Colonic mucosa (tissue), 4 donors: ENCODE measurements at regions not wholly inside any gene's neighbourhood (a gene's known extent, or its start where the extent isn't known, plus 50 kb on each side); places are given as distances from the start of the nearest gene placed in this dataset.

Experiments used
- DNase-seq: peaks from one replicate; pipeline ENCODE4 v3.0.0-alpha.2; 2020
- H3K27ac ChIP-seq: fragments of 200-600 bp; one replicate; pipeline ENCODE4 v1.8.0; 2021
- H3K27me3 ChIP-seq: fragments of 200-600 bp; one replicate; pipeline ENCODE4 v1.8.0; 2021
- H3K36me3 ChIP-seq: fragments of 200-600 bp; one replicate; pipeline ENCODE4 v1.8.0; 2021
- H3K4me1 ChIP-seq: fragments of 200-600 bp; one replicate; pipeline ENCODE4 v1.8.0; 2021; ENCODE audit warnings: mild to moderate bottlenecking
- H3K4me3 ChIP-seq: fragments of 200-600 bp; one replicate; pipeline ENCODE4 v1.8.0; 2021
- H3K9ac ChIP-seq, 2 donors: one replicate each; pipeline ENCODE4 v1.7.0; 2013; ENCODE audit warnings: control low read depth in 2 of 2, low read depth in 2 of 2, low read length in 2 of 2
- H3K9me3 ChIP-seq: fragments of 200-600 bp; one replicate; pipeline ENCODE4 v1.8.0; 2021
- intact Hi-C: fragments of 100-400 bp; cut with DNase I; formaldehyde crosslinking; loops from one replicate; pipeline ENCODE4 v1.14.1; 2022
- TF ChIP-seq, protein P1 (sequence below): fragments of 200-600 bp; IDR thresholded peaks from one replicate; pipeline ENCODE4 v1.8.0; 2022; ENCODE audit warnings: antibody characterized with exemption, mild to moderate bottlenecking
- donor health status: healthy.
- donor health status: DM: no; HTN: no; CAD: no.
- donor health status: DM: no; HTN: no; CAD: no.

- TF ChIP-seq, protein P1, sequence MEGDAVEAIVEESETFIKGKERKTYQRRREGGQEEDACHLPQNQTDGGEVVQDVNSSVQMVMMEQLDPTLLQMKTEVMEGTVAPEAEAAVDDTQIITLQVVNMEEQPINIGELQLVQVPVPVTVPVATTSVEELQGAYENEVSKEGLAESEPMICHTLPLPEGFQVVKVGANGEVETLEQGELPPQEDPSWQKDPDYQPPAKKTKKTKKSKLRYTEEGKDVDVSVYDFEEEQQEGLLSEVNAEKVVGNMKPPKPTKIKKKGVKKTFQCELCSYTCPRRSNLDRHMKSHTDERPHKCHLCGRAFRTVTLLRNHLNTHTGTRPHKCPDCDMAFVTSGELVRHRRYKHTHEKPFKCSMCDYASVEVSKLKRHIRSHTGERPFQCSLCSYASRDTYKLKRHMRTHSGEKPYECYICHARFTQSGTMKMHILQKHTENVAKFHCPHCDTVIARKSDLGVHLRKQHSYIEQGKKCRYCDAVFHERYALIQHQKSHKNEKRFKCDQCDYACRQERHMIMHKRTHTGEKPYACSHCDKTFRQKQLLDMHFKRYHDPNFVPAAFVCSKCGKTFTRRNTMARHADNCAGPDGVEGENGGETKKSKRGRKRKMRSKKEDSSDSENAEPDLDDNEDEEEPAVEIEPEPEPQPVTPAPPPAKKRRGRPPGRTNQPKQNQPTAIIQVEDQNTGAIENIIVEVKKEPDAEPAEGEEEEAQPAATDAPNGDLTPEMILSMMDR, result no peak
- Histone ChIP-seq H3K4me1 (no peaks in the 10 kb centered on the region), H3K27ac (no peak overlapping the region), H3K9ac (no peak overlapping the region), H3K9me3 (no peaks in the 10 kb centered on the region), H3K27me3 (no peaks in the 10 kb centered on the region), H3K36me3 (no peaks in the 10 kb centered on the region), H3K4me3 (no peak overlapping the region)
- intact Hi-C loops, result no loop called here
- no peak for DNase-seq
Observed at GRCh38 chr1:4951601-4952000, 297.2 kb downstream of the AJAP1 start.

DNA sequence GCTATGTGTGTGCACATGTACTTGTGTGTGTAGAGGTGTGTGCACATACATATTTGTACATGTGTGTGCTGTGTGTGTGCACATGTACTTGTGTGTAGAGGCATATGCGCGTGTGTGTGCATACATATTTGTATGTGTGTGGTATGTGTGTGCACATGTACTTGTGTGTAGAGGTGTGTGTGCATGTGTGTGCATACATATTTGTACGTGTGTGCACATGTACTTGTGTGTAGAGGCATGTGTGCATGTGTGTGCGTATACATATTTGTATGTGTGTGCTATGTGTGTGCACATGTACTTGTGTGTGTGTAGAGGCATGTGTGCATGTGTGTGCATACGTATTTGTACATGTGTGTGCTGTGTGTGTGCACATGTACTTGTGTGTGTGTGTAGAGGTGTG lies 291.9 kb downstream of the AJAP1 start:
- intact Hi-C loops, result no loop called here
- Histone ChIP-seq H3K4me3 (no peak overlapping the region), H3K9ac (no peak overlapping the region), H3K36me3 (no peaks in the 10 kb centered on the region), H3K27ac (no peak overlapping the region), H3K4me1 (no peaks in the 10 kb centered on the region), H3K9me3 (no peaks in the 10 kb centered on the region), H3K27me3 (no peaks in the 10 kb centered on the region)
- DNase-seq, result no peak
- TF ChIP-seq, protein P1, result no peak

DNA sequence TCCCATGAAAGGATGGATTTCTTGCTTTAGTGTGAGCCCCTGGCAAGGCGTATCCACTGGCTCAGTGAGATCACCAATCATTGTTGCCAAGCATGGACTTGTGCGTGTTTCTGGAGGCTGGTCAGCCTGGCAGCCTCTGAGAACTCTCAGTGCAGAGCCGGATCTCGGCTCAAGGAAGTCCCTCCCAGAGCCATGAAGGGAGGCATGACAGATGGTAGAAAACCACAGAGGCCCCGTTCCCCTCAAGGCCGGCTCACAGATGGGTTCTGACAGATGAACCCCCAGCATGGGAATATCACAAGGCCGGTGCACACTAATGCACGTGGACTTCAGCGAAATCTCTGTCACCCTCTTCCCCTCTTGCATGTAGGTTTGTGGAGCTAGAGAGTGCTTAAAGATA lies 290.5 kb downstream of the AJAP1 start:
- H3K36me3 ChIP-seq, result no peaks in the 10 kb centered on the region
- no peaks in the 10 kb centered on the region for H3K4me1 ChIP-seq
- H3K27ac ChIP-seq, result no peak overlapping the region
- H3K4me3 ChIP-seq, result no peak overlapping the region
- intact Hi-C loops, result no loop called here
- DNase-seq, result no peak
- no peak overlapping the region for H3K9ac ChIP-seq
- no peaks in the 10 kb centered on the region for H3K9me3 ChIP-seq
- TF ChIP-seq, protein P1, result no peak
- no peaks in the 10 kb centered on the region for H3K27me3 ChIP-seq

- H3K36me3 ChIP-seq, result no peaks in the 10 kb centered on the region
- no peak for DNase-seq
- H3K27ac ChIP-seq, result no peak overlapping the region
- H3K4me1 ChIP-seq, result no peaks in the 10 kb centered on the region
- intact Hi-C loops, result no loop called here
- H3K4me3 ChIP-seq, result no peak overlapping the region
- no peaks in the 10 kb centered on the region for H3K9me3 ChIP-seq
- no peak overlapping the region for H3K9ac ChIP-seq
- no peaks in the 10 kb centered on the region for H3K27me3 ChIP-seq
- TF ChIP-seq, protein P1, result no peak
Observed at GRCh38 chr1:4944072-4944471, 289.7 kb downstream of the AJAP1 start.

GRCh38 chr1:4939266-4939665 lies 284.9 kb downstream of the AJAP1 start:
- Histone ChIP-seq H3K4me3 (no peak overlapping the region), H3K36me3 (no peaks in the 10 kb centered on the region), H3K4me1 (no peaks in the 10 kb centered on the region), H3K27ac (no peak overlapping the region), H3K27me3 (no peaks in the 10 kb centered on the region), H3K9me3 (no peaks in the 10 kb centered on the region), H3K9ac (no peak overlapping the region)
- DNase-seq, result no peak
- TF ChIP-seq, protein P1, result no peak
- intact Hi-C loops, result no loop called here
